ENCODE measurements at regions not wholly inside any gene's neighbourhood (a gene's known extent, or its start where the extent isn't known, plus 50 kb on each side); places are given as distances from the start of the nearest gene placed in this dataset.

DNA sequence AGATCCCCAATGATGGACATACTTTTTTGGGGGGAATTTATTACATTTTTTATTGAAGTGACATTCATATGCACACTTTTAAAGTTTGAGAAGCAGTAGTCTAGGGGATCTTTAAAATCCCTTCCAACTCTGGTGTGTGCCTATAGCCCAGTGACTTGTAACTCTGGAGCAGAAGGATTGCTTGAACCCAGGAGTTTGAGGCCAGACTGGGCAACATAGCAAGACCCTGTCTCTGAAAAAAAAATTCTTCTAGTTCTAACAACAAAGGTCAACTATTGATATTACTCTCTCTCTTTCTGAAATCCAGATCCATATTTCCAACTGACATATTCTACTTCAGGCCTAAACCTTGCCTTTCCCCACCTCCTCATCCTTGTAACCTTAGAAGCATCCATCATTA is 148.2 kb upstream of the SPRY4 start:
- Histone ChIP-seq H3K4me3 (ENCODE audit: low read depth in 1 of 2, low read length in 2 of 2) (no peak overlapping the region), H3K27me3 (ENCODE audit: low read depth, low read length) (no peaks in the 10 kb centered on the region)

DNA sequence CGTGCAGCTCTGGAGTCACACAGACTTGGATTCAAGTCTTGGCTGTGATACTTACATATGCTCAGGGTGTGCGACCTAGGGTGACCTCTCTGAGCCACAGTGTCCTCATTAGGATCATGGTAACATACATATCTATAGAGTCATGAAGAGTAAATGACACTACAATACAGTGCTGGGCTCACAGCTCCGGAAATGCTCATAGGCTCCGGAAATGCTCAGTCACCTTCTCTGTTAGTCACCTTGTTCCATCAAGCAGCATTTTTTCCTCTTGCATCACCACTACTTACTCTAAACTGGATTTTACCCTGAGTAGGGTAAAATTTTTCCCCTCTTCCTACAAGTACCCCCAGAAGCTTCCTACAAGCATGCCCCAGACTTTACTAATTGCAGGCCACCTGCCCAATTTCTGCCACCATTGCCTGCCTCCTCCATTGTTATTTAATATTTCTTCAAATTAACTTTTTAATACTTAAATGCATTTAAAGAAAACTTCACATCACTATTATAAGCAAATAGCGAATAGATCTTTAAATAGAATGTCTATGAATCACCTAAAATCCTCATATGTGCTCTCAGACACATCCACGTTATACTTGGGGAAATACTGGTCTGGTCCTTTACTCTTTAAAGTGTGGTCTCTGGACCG is 147.6 kb upstream of the SPRY4 start:
- no peaks in the 10 kb centered on the region for H3K9me3 ChIP-seq (ENCODE audit: control insufficient read depth in 1 of 2, low read length in 2 of 2)
- no peak overlapping the region for H3K4me3 ChIP-seq (ENCODE audit: low read depth in 1 of 2, low read length in 2 of 2)
- H3K27me3 ChIP-seq (ENCODE audit: low read depth, low read length): no peaks in the 10 kb centered on the region
- no peaks in the 10 kb centered on the region for H3K36me3 ChIP-seq (ENCODE audit: control insufficient read depth in 1 of 2, insufficient read depth in 2 of 2, low read length in 2 of 2)
- no peaks in the 10 kb centered on the region for H3K4me1 ChIP-seq (ENCODE audit: control insufficient read depth in 1 of 2, insufficient read depth in 2 of 2, low read length in 2 of 2)
- H3K27ac ChIP-seq (ENCODE audit: low read length): no peak overlapping the region

More for the DNA sequence above, 148.2 kb upstream of the SPRY4 start:
- Histone ChIP-seq H3K36me3 (ENCODE audit: control insufficient read depth in 1 of 2, insufficient read depth in 2 of 2, low read length in 2 of 2) (no peaks in the 10 kb centered on the region), H3K27ac (ENCODE audit: low read length) (no peak overlapping the region), H3K4me1 (ENCODE audit: control insufficient read depth in 1 of 2, insufficient read depth in 2 of 2, low read length in 2 of 2) (no peaks in the 10 kb centered on the region), H3K9me3 (ENCODE audit: control insufficient read depth in 1 of 2, low read length in 2 of 2) (no peaks in the 10 kb centered on the region)

DNA sequence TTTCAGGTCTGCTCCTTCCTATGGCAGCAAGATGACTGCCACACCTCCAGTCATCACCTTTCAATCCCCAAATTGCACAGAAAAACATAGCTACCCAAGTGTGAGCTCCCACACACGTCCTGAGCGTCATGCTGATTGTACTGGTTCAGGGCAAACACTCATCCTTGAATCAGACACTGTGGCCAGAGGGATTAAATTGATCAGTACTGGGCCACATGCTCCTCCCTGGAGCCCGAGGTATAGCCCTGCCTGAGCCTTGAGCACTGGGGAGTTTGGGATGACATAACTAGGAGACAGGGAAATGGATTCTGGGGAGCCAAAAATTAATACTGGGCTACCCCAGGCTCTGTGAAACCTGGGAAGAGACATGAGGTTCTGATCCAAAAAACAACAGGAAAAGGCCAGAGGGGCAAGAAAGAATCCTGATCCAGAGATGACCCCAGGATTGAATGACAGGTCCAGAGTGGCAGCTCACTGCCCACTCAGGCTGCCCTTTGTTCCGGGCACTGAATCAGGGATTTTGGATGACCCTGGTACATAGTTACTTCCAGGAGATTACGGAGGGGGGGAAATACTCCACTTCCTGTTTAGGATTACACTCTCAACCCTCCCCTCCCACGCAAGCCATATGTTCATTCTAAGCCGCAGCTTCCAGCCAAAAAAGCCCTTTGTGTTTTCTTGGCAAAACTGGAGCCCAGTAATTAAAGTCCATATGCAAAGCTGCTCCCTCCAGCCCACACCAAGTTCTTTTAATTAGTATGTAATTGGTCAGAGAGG is 141.6 kb upstream of the SPRY4 start:
- no peaks in the 10 kb centered on the region for H3K27me3 ChIP-seq (ENCODE audit: low read depth, low read length)
- H3K36me3 ChIP-seq (ENCODE audit: control insufficient read depth in 1 of 2, insufficient read depth in 2 of 2, low read length in 2 of 2): no peaks in the 10 kb centered on the region
- no peaks in the 10 kb centered on the region for H3K9me3 ChIP-seq (ENCODE audit: control insufficient read depth in 1 of 2, low read length in 2 of 2)
- no peak overlapping the region for H3K4me3 ChIP-seq (ENCODE audit: low read depth in 1 of 2, low read length in 2 of 2)
- H3K4me1 ChIP-seq (ENCODE audit: control insufficient read depth in 1 of 2, insufficient read depth in 2 of 2, low read length in 2 of 2): peaks cover 0 to 7% of the 10 kb centered on the region in 2 donors
- no peak overlapping the region for H3K27ac ChIP-seq (ENCODE audit: low read length)

DNA sequence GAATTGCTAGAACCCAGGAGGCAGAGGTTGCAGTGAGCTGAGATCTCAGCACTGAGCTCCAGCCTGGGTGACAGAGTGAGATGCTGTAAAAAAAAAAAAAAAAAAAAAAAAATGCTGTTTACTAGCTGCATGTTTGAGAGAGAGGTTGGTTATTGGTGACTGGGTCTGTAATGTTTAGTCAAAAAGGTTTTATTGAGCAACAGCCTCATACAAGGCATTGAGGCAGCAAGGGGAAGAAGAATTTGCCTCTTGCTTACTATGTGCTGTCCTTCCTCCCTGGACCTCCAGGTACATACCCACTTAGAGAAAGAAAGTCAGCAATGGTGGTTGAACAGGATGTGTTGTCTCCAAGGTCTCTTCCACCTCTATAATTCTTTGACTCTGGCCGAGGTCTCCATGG is 140.7 kb upstream of the SPRY4 start:
- no peak overlapping the region for H3K27ac ChIP-seq (ENCODE audit: low read length)
- H3K4me3 ChIP-seq (ENCODE audit: low read depth in 1 of 2, low read length in 2 of 2): no peak overlapping the region
- peaks cover 0 to 7% of the 10 kb centered on the region in 2 donors for H3K4me1 ChIP-seq (ENCODE audit: control insufficient read depth in 1 of 2, insufficient read depth in 2 of 2, low read length in 2 of 2)
- no peaks in the 10 kb centered on the region for H3K9me3 ChIP-seq (ENCODE audit: control insufficient read depth in 1 of 2, low read length in 2 of 2)
- no peaks in the 10 kb centered on the region for H3K36me3 ChIP-seq (ENCODE audit: control insufficient read depth in 1 of 2, insufficient read depth in 2 of 2, low read length in 2 of 2)
- no peaks in the 10 kb centered on the region for H3K27me3 ChIP-seq (ENCODE audit: low read depth, low read length)

DNA sequence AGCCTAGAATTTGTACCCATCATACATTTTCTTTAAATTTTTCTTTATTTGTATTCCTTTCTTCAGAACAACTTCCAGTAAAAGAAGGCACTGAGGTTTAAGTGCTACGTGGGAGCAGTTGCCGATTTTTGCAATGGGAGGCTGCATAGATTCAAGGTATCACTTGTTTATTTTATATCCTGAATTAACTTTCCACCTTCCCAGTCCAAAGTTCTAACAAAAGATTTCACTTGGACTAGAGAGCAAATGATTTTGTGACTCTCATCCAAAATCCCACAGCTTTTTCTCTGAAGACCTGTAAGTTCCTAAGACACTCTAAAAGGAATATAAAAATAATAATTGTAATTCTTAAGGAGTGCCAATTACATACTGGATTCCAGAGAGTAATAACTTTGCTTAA is 139.1 kb upstream of the SPRY4 start:
- Histone ChIP-seq H3K27me3 (ENCODE audit: low read depth, low read length) (no peaks in the 10 kb centered on the region), H3K27ac (ENCODE audit: low read length) (no peak overlapping the region), H3K4me1 (ENCODE audit: control insufficient read depth in 1 of 2, insufficient read depth in 2 of 2, low read length in 2 of 2) (peaks cover 0 to 7% of the 10 kb centered on the region in 2 donors), H3K4me3 (ENCODE audit: low read depth in 1 of 2, low read length in 2 of 2) (no peak overlapping the region), H3K36me3 (ENCODE audit: control insufficient read depth in 1 of 2, insufficient read depth in 2 of 2, low read length in 2 of 2) (no peaks in the 10 kb centered on the region), H3K9me3 (ENCODE audit: control insufficient read depth in 1 of 2, low read length in 2 of 2) (no peaks in the 10 kb centered on the region)

DNA sequence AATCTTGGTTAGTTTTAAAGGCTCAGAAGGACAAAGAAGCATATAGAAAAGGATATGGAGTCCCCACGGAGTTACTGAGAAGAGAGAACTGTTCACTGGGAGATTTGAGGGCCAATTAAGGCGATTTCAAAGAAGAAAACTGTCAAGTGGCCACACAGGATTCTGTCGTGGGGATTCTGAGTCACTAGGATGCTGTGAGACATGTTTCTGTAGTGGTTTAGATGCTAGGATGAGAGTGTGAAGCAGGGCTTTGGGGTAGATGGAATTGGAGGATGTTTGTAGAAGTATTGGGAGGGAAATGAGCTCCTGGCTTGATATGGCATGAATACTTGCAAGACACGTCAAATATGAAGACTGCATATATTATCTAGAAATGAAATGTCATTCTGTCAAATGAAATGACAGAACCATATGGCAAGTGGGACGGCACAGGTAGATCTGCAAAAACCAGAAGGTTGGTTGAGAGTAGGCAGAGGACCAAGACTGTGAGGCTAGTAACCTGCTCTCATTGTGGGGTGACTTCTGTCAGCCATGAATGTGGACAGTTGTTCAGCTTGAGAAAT is 136.3 kb upstream of the SPRY4 start:
- no peaks in the 10 kb centered on the region for H3K27me3 ChIP-seq (ENCODE audit: low read depth, low read length)
- no peak overlapping the region for H3K27ac ChIP-seq (ENCODE audit: low read length)
- H3K4me1 ChIP-seq (ENCODE audit: control insufficient read depth in 1 of 2, insufficient read depth in 2 of 2, low read length in 2 of 2): peaks cover 0 to 2% of the 10 kb centered on the region in 2 donors
- no peaks in the 10 kb centered on the region for H3K36me3 ChIP-seq (ENCODE audit: control insufficient read depth in 1 of 2, insufficient read depth in 2 of 2, low read length in 2 of 2)
- H3K4me3 ChIP-seq (ENCODE audit: low read depth in 1 of 2, low read length in 2 of 2): no peak overlapping the region
- no peaks in the 10 kb centered on the region for H3K9me3 ChIP-seq (ENCODE audit: control insufficient read depth in 1 of 2, low read length in 2 of 2)

DNA sequence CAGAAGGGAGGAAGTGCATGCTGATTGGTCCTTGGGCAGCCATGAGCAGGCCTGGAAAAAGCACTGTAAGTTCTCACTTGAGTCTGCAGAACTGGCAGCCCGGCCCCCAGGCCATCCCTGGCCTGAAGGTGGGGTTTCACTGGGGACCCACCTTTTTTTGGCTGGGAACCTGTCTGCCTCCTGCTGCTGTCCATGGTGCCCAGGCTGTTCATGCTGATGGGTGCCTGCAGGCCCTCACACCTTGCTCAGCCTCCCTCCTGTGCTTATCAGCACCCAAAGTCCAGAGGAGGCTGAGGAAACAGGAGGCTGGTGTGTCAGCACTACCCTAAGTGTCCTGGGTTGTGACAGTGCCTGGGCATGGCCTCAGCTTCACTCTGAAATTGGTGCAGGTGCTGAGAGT is 134.4 kb upstream of the SPRY4 start:
- no peak overlapping the region for H3K27ac ChIP-seq (ENCODE audit: low read length)
- H3K4me1 ChIP-seq (ENCODE audit: control insufficient read depth in 1 of 2, insufficient read depth in 2 of 2, low read length in 2 of 2): no peaks in the 10 kb centered on the region
- H3K36me3 ChIP-seq (ENCODE audit: control insufficient read depth in 1 of 2, insufficient read depth in 2 of 2, low read length in 2 of 2): no peaks in the 10 kb centered on the region
- H3K4me3 ChIP-seq (ENCODE audit: low read depth in 1 of 2, low read length in 2 of 2): no peak overlapping the region
- no peaks in the 10 kb centered on the region for H3K27me3 ChIP-seq (ENCODE audit: low read depth, low read length)
- no peaks in the 10 kb centered on the region for H3K9me3 ChIP-seq (ENCODE audit: control insufficient read depth in 1 of 2, low read length in 2 of 2)

DNA sequence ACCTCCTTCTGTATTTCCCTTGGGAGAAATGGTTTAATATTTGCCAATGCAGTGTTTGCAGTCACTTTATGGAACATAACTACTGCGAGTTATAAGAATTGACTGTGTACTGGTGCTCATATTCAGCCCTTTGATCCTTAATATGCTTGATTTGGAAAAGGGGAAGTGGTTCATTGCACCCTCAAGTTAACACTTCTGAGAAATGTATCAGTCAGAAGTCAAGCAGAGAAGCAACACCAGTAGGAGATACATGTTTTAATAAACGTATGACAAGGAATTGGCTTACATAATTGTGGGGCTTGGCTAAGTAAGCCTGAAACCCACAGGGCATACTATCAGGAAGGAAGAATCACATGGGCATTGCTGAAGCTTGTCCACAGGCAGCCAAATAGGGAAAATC is 131.0 kb upstream of the SPRY4 start:
- Histone ChIP-seq H3K9me3 (ENCODE audit: control insufficient read depth in 1 of 2, low read length in 2 of 2) (no peaks in the 10 kb centered on the region), H3K36me3 (ENCODE audit: control insufficient read depth in 1 of 2, insufficient read depth in 2 of 2, low read length in 2 of 2) (no peaks in the 10 kb centered on the region), H3K27me3 (ENCODE audit: low read depth, low read length) (no peaks in the 10 kb centered on the region), H3K4me1 (ENCODE audit: control insufficient read depth in 1 of 2, insufficient read depth in 2 of 2, low read length in 2 of 2) (no peaks in the 10 kb centered on the region), H3K4me3 (ENCODE audit: low read depth in 1 of 2, low read length in 2 of 2) (no peak overlapping the region), H3K27ac (ENCODE audit: low read length) (no peak overlapping the region)

DNA sequence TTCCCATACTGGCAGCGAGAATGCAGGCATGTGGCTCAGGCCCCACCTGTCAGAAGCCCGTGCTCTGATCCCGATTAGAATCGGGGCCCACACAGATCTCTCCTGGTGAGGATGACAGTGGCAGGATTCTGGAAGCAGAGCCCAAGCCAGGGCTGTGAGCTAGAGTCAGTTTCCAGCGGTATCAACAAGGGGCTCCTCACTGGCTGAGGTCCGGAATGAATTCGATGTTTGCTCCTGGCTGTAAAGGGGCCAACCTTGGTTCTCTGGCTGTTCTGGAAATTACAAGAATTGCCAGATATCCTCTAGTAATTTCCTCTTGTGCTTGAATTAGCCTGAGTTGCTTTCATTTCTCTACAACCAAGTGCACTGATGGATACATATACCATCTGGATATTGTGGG is 129.1 kb upstream of the SPRY4 start:
- Histone ChIP-seq H3K27me3 (ENCODE audit: low read depth, low read length) (no peaks in the 10 kb centered on the region), H3K4me3 (ENCODE audit: low read depth in 1 of 2, low read length in 2 of 2) (no peak overlapping the region), H3K4me1 (ENCODE audit: control insufficient read depth in 1 of 2, insufficient read depth in 2 of 2, low read length in 2 of 2) (no peaks in the 10 kb centered on the region), H3K9me3 (ENCODE audit: control insufficient read depth in 1 of 2, low read length in 2 of 2) (no peaks in the 10 kb centered on the region), H3K27ac (ENCODE audit: low read length) (no peak overlapping the region), H3K36me3 (ENCODE audit: control insufficient read depth in 1 of 2, insufficient read depth in 2 of 2, low read length in 2 of 2) (no peaks in the 10 kb centered on the region)

DNA sequence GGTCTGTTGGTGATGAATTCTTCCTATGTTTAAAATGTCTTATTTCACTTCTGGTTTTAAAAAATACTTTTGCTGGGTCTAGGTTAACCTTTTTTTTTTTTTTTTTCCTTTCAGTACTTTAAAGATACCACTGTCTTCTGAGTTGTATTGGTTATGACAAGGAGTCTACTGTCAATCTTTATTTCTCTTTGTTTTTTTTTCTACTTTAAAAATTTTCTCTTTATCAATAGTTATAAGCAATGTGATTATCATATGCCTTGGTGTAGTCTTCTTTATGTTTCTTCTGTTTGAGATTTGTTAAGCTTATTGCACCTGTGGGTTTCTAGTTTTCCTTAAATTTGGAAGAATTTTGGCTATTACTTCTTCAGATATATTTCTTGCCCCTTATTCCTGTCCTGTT is 125.6 kb upstream of the SPRY4 start:
- no peak overlapping the region for H3K4me3 ChIP-seq (ENCODE audit: low read depth in 1 of 2, low read length in 2 of 2)
- H3K27me3 ChIP-seq (ENCODE audit: low read depth, low read length): no peaks in the 10 kb centered on the region
- H3K27ac ChIP-seq (ENCODE audit: low read length): no peak overlapping the region
- H3K4me1 ChIP-seq (ENCODE audit: control insufficient read depth in 1 of 2, insufficient read depth in 2 of 2, low read length in 2 of 2): no peaks in the 10 kb centered on the region
- peaks cover 0 to 2% of the 10 kb centered on the region in 2 donors for H3K9me3 ChIP-seq (ENCODE audit: control insufficient read depth in 1 of 2, low read length in 2 of 2)
- H3K36me3 ChIP-seq (ENCODE audit: control insufficient read depth in 1 of 2, insufficient read depth in 2 of 2, low read length in 2 of 2): no peaks in the 10 kb centered on the region

DNA sequence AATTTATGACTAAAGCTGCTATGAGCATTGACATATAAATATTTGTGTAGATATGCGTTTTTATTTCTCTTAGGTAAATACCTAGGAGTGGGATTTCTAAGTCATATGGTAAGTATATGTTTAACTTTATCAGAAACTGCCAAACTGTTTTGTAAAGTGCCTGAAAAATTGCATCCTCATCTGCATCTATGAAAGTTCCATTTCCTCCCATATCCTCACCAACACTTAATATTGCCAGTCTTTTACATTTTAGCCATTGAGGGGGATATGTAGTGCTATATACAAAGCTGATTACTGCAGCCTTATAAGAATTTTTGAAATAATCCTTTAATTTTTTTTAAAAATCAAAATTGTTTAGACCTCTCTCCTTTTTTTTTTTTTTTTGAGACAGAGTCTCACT is 123.1 kb upstream of the SPRY4 start:
- H3K27ac ChIP-seq (ENCODE audit: low read length): no peak overlapping the region
- H3K9me3 ChIP-seq (ENCODE audit: control insufficient read depth in 1 of 2, low read length in 2 of 2): peaks cover 0 to 2% of the 10 kb centered on the region in 2 donors
- no peaks in the 10 kb centered on the region for H3K4me1 ChIP-seq (ENCODE audit: control insufficient read depth in 1 of 2, insufficient read depth in 2 of 2, low read length in 2 of 2)
- no peaks in the 10 kb centered on the region for H3K36me3 ChIP-seq (ENCODE audit: control insufficient read depth in 1 of 2, insufficient read depth in 2 of 2, low read length in 2 of 2)
- no peaks in the 10 kb centered on the region for H3K27me3 ChIP-seq (ENCODE audit: low read depth, low read length)
- no peak overlapping the region for H3K4me3 ChIP-seq (ENCODE audit: low read depth in 1 of 2, low read length in 2 of 2)

Measured in muscle layer of duodenum (tissue), 2 donors.